OCI-LY7 (cell line): ENCODE measurements at regions not wholly inside any gene's neighbourhood (a gene's known extent, or its start where the extent isn't known, plus 50 kb on each side); places are given as distances from the start of the nearest gene placed in this dataset.

Source experiments
- BruUV-seq: library from RNA; stranded (reverse); fragments of 400-500 nt; replicated peaks from 2 replicates; lab custom pipeline; 2021; lab: Mats Ljungman, UMichigan
- CTCF ChIA-PET: fragments of 300-600 bp; sonication (Branson Sonifier 250); formaldehyde crosslinking; loops from one replicate; lab custom pipeline; 2022; ENCODE audit warnings: antibody characterized with exemption; ENCODE audit not compliant: unreplicated experiment; lab: Charles Lee
- POLR2A ChIA-PET: fragments of 300-600 bp; sonication (Branson Sonifier 250); formaldehyde crosslinking; loops from one replicate; lab custom pipeline; 2022; ENCODE audit warnings: antibody characterized with exemption; lab: Charles Lee
- DNase-seq: peaks from one replicate; pipeline ENCODE4 v3.0.0-alpha.2; 2015; ENCODE audit warnings: low spot score
- H2AFZ ChIP-seq: fragments of 200-600 bp; sonication (generic), shearing (Covaris generic); 2 replicates; pipeline ENCODE4 v1.6.1; 2014; ENCODE audit warnings: mild to moderate bottlenecking, antibody characterized with exemption, low read length, moderate library complexity
- H3K27ac ChIP-seq: fragments of 200-600 bp; sonication (generic); 2 replicates; pipeline ENCODE4 v1.5.1; 2014; ENCODE audit warnings: mixed run types, low read depth, mild to moderate bottlenecking, moderate library complexity, low read length, inconsistent platforms; ENCODE audit not compliant: poor library complexity, severe bottlenecking
- H3K36me3 ChIP-seq: fragments of 200-600 bp; sonication (generic); 2 replicates; pipeline ENCODE4 v1.6.1; 2014; ENCODE audit warnings: mild to moderate bottlenecking, antibody characterized with exemption, low read length, moderate library complexity, mixed read lengths; ENCODE audit not compliant: insufficient read depth
- H3K4me1 ChIP-seq: fragments of 200-600 bp; sonication (generic); 2 replicates; pipeline ENCODE4 v1.5.1; 2014; ENCODE audit warnings: mild to moderate bottlenecking, low read length; ENCODE audit not compliant: insufficient read depth, poor library complexity, severe bottlenecking
- H3K4me2 ChIP-seq: fragments of 200-600 bp; sonication (generic); 2 replicates; pipeline ENCODE4 v1.6.1; 2014; ENCODE audit warnings: mild to moderate bottlenecking, low read length
- H3K4me3 ChIP-seq: fragments of 200-600 bp; sonication (generic); 2 replicates; pipeline ENCODE4 v1.5.1; 2014; ENCODE audit warnings: mild to moderate bottlenecking, low read depth, low read length; ENCODE audit not compliant: poor library complexity, severe bottlenecking
- H3K79me2 ChIP-seq: fragments of 200-600 bp; sonication (generic); 2 replicates; pipeline ENCODE4 v1.6.1; 2016; ENCODE audit warnings: low read depth, mild to moderate bottlenecking, low read length, moderate library complexity, mixed read lengths; ENCODE audit not compliant: insufficient read depth
- H3K9me2 ChIP-seq: fragments of 200-600 bp; sonication (generic); 2 replicates; pipeline ENCODE4 v1.6.1; 2016; ENCODE audit warnings: mild to moderate bottlenecking, low read length, mixed read lengths; ENCODE audit not compliant: insufficient read depth
- H3K9me3 ChIP-seq: fragments of 200-600 bp; sonication (generic); 2 replicates; pipeline ENCODE4 v1.6.1; 2014; ENCODE audit warnings: mild to moderate bottlenecking, mixed run types, low read length, mixed read lengths
- H4K20me1 ChIP-seq: fragments of 200-600 bp; sonication (generic); 2 replicates; pipeline ENCODE4 v1.6.1; 2014; ENCODE audit warnings: mild to moderate bottlenecking, antibody characterized with exemption, low read length, moderate library complexity, mixed read lengths; ENCODE audit not compliant: insufficient read depth
- CTCF ChIP-seq: fragments of 200-600 bp; sonication (generic); conservative IDR thresholded peaks from 2 replicates; pipeline ENCODE4 v1.5.1; 2014; ENCODE audit warnings: mild to moderate bottlenecking, antibody characterized with exemption, low read length, moderate library complexity, mixed read lengths
- EZH2phosphoT487 ChIP-seq: fragments of 200-600 bp; sonication (generic); IDR thresholded peaks from 2 replicates; pipeline ENCODE4 v1.6.1; 2018; ENCODE audit warnings: low read depth, borderline replicate concordance, mild to moderate bottlenecking, mixed run types, antibody characterized with exemption, low read length, moderate library complexity, mixed read lengths
- intact Hi-C: fragments of 100-400 bp; cut with micrococcal nuclease; formaldehyde crosslinking; loops from one replicate; pipeline ENCODE4 v1.10.0; 2022; ENCODE audit not compliant: unreplicated experiment

GRCh38 chr4:91824773-91825172, 479.0 kb upstream of the GRID2 start:
- POLR2A ChIA-PET, result no interaction called here
- intact Hi-C loops, result no loop called here
- no peaks in the 10 kb centered on the region for H3K79me2 ChIP-seq
- no TSS peak for BruUV-seq
- H3K4me3 ChIP-seq, result no peak overlapping the region
- H3K9me2 ChIP-seq, result no peaks in the 10 kb centered on the region
- H3K27ac ChIP-seq, result no peak overlapping the region
- DNase-seq, result no peak
- TF ChIP-seq EZH2phosphoT487 (no peak), CTCF (no peak)
- no peaks in the 10 kb centered on the region for H4K20me1 ChIP-seq
- no peaks in the 10 kb centered on the region for H3K9me3 ChIP-seq
- CTCF ChIA-PET, result no interaction called here
- H3K4me2 ChIP-seq, result no peak overlapping the region
- no peak overlapping the region for H2AFZ ChIP-seq
- H3K36me3 ChIP-seq, result no peaks in the 10 kb centered on the region
- no peaks in the 10 kb centered on the region for H3K4me1 ChIP-seq

GRCh38 chr4:91826186-91826585, 477.6 kb upstream of the GRID2 start:
- Histone ChIP-seq H3K9me2 (no peaks in the 10 kb centered on the region), H3K4me1 (no peaks in the 10 kb centered on the region), H3K27ac (no peak overlapping the region), H2AFZ (no peak overlapping the region), H4K20me1 (no peaks in the 10 kb centered on the region), H3K79me2 (no peaks in the 10 kb centered on the region), H3K36me3 (no peaks in the 10 kb centered on the region), H3K4me3 (no peak overlapping the region), H3K4me2 (no peak overlapping the region), H3K9me3 (no peaks in the 10 kb centered on the region)
- no TSS peak for BruUV-seq
- DNase-seq, result no peak
- CTCF ChIA-PET, result no interaction called here
- TF ChIP-seq EZH2phosphoT487 (no peak), CTCF (no peak)
- intact Hi-C loops, result no loop called here
- POLR2A ChIA-PET, result no interaction called here

- no peaks in the 10 kb centered on the region for H3K9me2 ChIP-seq
- no TSS peak for BruUV-seq
- H3K36me3 ChIP-seq, result no peaks in the 10 kb centered on the region
- H3K79me2 ChIP-seq, result no peaks in the 10 kb centered on the region
- H3K4me1 ChIP-seq, result no peaks in the 10 kb centered on the region
- H3K27ac ChIP-seq, result no peak overlapping the region
- H2AFZ ChIP-seq, result no peak overlapping the region
- CTCF ChIA-PET, result no interaction called here
- POLR2A ChIA-PET, result no interaction called here
- H3K4me2 ChIP-seq, result no peak overlapping the region
- intact Hi-C loops, result no loop called here
- no peaks in the 10 kb centered on the region for H3K9me3 ChIP-seq
- no peak overlapping the region for H3K4me3 ChIP-seq
- no peaks in the 10 kb centered on the region for H4K20me1 ChIP-seq
- no peak for DNase-seq
- no peak for TF ChIP-seq CTCF
These were observed 475.9 kb upstream of the GRID2 start for GRCh38 chr4:91827914-91828313.
